ENCODE measurements at regions not wholly inside any gene's neighbourhood (a gene's known extent, or its start where the extent isn't known, plus 50 kb on each side); places are given as distances from the start of the nearest gene placed in this dataset.

DNA sequence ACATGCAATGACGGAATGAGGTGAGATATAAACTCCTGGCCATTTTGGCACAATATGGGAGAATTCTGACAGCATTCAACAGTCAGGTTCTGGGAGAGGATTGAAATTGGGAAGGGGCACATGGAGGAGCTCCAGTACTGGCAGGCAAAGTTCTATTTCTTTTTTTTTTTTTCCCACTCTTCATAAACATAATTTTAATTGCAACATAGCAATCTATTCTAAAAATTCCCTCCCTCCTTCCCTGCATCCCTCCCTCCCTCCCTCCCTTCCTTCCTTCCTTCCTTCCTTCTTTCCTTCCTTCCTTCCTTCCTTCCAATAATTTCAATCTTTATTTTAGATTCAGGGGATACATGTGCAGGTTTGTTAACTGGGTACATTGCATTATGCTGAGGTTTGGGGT is 93.2 kb downstream of the PTCSC3 start:
- DNase-seq: no peak

DNA sequence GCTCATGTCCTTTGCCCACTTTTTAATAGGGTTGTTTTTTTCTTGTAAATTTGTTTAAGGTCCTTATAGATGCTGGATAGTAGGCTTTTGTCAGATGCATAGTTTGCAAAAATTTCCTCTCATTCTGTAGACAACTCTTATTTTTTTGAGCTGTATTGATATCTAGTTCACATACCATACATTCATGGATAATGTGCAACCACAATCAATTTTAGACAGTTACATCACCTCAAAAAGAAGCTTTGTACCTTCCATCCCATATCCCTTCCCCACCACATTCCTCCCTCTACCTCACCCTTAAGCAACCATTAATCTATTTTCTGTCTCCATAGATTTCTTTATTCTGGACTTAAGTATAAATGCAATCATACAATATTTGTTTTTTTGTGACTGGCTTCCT is 98.4 kb downstream of the PTCSC3 start:
- no peak for DNase-seq

DNA sequence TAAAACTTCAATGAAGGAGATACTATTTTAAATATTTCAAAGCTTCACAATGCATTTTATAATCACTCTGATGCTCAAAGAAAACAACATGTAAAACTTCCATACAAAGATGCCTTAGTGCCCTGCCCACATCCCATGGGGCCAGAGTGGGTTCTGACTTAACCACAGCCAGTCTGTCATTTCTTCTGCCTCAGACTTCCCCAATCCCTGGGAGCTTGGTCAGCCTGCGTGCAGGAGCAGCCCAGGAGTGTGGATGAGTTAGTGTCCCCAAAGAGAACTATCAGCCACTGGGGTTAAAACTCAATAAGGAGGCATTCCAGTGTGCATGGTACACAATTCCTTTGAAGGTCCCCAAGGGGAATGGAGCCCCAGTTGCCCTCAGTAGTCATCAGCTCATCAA is 100.3 kb downstream of the PTCSC3 start:
- DNase-seq: no peak

DNA sequence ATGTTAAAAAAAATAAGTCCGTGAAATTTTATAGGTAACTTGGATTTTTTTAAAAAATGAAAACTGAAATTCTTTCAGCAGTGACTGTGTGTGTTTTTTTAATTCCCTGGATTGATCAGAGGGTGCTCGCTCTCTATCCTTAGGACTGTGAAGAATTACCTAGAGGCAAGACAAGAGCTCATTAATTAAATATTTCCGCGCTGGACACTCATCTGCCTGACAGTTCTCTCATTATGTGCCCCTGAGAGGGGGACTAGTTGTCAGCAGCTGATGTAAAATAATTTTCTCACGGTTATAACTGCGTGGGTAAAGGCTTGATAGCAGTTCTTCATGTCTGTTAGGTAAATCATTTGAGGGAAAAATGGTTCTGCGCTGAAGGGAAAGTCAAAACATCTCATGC is 101.3 kb downstream of the PTCSC3 start:
- no peak for DNase-seq

DNA sequence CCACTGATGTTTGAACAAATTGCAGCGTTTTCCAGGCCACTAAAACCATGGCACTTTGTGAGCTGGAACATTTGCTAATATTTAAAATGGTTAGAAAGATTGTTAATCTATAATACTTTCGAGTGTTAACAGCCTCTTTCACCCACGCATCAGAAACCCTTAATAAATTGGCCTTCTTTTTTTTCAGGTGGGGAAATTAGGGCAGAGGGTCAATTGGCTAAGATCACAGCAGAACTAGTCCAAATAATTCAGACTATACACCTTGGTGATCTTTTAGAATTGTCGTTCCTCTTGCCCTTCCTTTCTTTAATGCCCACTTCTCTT is 105.8 kb downstream of the PTCSC3 start:
- no peak for DNase-seq

DNA sequence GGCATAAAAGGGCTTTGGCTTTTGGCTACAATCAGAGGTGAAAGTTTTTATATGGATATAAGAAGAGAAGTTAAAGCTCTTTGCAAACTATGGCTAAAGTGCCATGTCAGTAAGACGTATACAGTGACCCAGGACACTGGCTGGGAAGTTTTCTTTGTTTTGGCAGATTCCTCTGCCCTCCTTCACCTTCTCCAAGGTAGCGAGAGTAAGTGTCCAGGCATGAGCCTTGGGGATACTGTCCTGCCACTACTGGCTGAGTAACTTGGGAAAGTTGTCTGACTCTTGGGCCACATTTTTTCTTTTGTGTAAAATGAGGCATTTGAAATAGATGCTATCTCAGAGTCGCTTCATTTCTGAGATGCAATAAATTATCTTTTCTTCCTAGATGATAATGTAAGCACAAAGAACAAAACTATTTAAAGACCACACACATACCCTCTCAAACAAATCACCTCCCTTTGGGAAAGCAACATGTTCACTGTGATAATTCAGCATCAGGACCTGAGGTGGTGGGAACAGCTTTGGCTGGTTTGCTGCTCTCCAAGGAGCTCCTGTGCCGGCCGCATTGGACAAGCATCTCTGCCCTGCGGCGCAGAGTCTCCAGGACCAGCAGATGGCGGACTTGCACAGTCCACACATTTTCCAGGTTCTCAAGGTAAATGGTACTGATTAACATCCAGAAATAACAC is 106.3 kb downstream of the PTCSC3 start:
- peak in 1 of 2 donors; percentile 2 for DNase-seq

DNA sequence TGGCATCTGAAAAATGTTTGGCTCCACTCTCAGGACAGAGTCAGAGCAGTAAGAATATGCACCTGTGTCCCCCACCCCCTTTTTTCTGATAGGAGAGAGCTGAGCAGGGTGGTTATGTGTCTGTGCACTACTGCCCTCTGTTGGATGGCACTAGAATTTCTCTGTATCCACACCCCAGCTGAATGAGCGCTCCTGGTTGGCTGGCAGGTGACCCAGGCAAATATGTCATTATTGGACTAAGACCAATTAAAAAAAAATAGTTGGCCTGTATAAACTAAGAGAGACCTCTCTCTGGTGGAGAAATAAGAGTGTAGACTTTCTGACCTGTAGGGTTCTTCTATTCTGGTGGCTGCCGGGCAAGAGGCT is 107.0 kb downstream of the PTCSC3 start:
- peak; percentile 12 to 34 for DNase-seq

DNA sequence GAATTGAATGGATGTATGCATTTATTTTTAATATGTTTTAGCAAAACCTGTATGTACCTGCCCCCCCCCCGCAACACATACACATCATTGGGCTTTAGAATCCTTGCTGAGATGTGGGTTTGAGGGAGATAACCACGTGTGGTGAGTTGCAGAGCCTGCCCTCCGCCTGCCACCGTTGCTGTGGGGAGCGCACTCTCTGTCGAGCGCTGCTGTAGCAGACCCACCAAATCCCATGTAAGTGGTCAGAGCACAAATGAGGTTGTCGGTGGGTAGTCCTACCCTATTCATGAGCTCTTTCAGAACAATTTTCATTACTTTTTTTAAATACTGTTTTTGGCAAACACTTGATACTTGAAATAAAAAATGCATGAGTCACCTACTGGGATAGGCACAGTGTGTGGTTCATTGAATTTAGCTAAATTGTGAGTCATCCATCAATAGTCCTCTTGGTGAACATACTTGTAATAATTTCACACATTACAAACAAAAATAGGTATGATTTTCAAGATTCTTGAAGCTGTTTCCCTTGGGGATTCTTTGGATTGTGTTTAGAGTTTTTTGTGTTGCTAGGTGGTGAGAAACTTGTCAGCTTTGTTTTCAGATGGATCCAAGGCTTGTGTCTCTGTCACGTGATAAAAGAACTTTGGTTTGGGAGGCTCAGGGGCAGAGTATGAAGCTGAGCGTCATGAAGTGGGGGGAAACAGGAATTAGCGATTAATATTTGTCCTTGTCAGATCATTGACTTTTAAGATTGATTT is 107.6 kb downstream of the PTCSC3 start:
- DNase-seq: no peak

DNA sequence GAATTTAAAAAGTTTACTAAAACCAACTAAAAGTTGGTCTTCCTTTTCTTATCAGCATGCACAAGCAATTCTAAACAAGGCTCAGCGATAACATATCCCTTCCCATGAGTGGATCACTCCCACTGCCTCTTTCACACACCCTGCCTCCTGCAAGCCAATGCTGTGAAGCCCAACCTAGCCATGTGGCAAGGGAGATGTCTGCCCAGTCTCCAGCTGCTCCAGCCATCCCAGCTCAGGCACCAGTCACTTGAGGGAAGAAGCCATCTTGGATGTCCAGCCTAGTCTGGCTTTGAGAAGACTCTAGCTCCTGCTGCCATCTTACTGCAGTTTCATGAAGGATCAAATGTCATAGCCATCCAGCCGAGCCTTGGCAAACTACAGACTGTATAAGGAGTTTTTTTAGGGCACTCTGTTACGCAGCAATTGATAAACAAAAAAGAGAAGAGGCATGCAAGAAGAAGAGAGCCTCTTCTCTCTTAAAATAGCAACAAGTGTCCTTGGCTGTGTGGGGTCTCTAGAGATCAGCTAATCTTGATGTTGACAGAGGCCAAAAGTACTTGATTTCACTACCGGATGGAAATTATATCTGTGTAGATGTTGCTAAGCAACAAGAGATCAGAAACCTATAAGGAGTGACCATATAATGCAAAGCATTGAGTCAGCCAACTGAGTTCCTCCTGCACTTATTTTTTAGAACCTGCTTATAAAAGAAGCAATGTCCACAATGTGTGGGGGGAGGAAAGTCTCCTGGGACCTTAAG is 108.9 kb downstream of the PTCSC3 start:
- DNase-seq: no peak

DNA sequence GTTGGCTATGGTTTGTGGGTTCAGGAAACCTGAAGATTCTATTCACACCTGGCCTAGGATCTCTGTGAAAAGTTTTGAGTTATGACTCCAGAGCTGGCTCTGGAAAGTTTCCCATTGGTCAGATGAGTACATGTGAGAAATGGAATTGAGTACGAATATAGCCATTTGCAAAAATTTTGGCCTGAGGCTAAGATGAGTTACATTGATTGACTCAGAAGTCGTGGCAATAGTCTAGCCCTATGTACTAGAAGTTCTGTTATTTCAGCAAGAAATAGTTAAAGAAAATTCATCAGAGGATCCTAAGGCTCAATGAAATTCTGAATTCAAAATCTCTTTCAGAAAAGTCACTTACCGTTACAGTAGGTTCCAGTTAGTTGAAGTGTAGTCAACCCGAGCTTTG is 109.9 kb downstream of the PTCSC3 start:
- DNase-seq: no peak

DNA sequence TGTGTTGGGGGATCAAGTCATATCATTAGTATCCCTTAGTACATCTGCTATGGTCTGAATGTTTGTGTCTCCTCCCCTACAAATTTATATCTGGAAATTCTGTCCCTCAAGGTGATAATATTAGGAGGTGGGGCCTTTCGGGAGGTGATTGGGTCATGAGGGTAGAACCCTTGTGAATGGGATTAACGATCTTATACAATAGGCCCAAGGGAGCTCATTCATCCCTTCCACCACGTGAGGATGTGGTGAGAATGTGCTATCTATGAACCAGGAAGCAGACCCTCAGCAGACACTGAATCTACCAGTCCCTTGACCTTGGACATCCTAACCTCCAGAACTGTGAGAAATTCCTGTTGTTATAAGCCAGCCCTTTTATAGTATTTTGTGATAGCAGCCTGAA is 110.7 kb downstream of the PTCSC3 start:
- no peak for DNase-seq

DNA sequence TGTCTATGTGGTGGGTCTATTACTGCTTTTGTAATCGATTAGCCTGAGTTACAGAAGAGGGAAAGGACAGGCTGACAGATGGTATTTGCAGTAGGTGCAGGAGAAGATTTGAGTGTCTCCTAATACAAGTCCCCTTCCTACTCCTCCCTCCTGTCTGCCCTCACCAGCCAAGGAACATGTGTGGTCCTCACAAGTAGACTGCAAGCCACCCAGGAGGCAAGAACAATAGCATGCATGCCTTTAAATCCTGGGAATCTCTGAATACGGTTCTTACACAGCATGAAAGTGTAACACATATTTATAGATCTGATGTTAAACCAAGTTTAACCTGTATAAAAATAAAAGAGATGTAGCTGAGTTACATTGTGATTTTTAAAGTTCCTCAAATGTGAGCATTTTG is 117.0 kb downstream of the PTCSC3 start:
- DNase-seq: no peak

DNA sequence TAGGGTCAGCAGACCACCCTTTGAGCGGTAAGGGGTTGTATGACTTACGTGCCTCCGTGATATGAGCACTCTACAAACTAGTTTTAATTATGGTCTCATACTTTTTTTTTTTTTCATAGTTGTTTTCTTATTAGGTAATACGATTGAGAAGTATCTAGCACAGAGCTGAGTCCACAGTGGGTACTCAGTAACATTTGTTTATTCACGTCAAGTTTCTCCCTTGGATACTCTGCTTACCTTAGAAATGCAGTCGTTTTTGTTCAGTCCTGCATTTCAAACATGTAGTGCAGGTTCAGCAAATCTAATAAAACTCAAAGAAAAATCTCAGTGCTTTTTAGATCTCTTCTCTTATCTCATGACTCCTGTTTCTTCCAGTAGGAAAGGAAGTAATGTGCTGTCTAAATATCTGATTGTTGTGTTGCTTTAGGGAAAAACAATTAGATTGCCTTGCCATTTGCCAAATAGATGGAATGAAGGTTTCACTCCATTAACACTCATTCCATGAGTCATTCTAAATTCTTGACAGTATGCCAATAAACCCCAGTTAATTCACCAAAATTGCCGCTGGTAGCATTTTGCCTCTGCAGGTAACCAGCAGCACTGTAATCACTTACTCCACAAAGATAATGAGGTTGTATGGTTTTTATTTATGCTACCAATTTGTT is 118.9 kb downstream of the PTCSC3 start:
- no peak for DNase-seq

DNA sequence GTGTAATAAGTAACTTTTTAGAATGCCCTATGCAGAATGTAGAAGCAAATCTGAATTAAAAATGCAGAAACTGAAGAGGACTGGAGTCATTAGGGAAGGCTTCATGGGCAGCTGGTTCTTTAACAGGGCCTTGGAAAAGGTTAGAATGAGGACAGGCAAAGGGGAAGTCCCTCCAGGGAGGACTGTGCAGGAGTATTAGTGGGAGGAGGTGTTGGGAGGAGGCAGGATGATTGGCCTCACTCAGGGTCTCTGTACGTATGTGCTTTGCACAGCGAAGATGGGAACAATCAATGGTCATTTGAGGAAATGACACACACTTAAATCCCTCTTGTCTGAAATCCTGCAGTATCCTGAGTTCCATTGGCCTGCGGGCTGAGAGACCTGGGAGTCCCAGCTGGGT is 119.7 kb downstream of the PTCSC3 start:
- no peak for DNase-seq

DNA sequence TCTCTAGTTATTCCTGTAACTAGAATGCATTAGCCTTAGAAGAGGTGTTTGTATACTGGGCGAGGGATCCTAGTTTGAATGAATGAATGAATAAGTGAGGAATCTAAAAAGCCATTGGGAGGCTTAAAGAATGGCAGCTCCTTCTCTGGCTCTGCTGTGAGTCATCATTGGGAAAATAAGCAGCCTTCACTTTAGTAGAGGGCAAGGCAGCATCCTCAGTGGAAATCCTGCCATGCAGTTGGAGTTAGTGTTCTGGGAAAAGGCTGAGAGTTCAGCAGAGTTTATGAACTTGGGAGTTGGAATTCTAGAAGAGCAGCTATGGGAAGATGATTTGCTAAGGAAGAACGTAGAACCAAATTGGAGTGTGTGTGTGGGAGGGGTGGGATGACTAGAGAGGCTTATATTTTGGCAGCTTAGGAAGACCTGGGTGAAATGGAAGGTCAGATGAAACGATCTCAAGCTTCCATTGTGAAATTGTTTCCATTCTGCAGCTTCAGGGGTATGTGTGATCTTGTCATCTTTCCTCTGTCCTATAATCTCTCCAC is 120.8 kb downstream of the PTCSC3 start:
- no peak for DNase-seq

DNA sequence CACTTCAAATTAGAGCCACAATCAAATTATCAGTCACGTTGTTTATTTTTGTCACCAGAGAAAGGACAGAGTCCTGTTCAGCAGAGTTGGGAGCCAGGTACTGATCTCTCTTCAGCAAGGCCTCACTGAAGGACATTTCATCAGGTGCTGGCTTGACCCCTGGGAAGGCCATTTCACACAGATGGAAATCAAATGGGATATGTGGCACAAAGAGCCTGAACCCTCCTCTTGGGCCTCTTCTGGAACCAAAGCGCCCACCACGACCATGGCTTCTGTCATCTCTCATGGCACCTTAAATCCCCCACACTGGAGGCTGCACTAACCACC is 121.5 kb downstream of the PTCSC3 start:
- no peak for DNase-seq

DNA sequence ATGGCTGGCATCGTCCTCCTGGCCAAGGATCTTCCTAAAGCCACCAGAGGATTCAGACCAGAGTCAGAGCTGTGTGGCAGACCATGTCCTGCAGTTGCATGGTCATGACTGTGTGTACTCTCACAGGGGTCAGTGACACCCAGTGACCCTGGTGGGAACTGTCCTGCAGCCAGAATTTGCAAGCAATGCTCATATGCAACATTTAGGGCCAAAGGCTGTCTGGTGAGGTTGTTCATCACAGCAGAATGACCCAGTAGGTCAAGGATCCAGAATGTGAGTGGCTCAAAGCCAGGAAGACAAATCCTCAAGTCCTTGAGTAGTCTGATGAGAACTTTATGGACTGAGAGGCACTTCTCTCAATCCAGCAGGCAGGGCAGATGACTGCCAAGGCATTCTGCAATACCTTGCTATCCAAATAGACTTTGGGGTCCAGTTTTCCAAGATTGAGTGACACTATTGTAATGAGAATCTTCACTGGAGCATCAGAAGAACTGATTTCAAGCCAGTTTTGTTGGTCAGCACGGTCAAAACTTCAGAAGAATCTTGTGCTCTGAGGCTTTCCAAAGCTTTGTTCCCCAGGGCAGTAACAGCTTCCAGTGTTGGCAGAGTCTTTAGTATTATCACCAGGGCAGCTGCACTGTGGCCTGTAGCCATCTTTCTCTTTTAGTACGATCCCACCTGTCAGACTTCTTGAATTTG is 122.0 kb downstream of the PTCSC3 start:
- no peak for DNase-seq

DNA sequence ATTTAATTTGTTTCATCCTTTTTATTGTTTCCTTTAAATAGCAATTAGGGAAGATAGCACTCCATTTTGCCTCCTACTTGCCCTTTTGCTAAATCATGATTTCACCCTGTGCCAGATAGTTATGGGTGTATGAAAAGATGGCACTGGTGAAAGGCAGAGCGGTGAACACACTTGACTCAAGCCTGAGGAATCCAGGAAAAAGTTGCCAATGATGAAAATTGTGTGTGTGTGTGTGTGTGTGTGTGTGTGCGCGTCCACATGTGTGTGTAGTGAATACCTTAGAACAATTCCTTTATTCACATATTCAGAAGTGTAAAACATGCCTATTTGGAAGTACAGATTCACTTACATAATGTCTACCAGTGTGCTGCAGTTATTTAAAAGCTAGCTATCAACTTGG is 123.8 kb downstream of the PTCSC3 start:
- no peak for DNase-seq

DNA sequence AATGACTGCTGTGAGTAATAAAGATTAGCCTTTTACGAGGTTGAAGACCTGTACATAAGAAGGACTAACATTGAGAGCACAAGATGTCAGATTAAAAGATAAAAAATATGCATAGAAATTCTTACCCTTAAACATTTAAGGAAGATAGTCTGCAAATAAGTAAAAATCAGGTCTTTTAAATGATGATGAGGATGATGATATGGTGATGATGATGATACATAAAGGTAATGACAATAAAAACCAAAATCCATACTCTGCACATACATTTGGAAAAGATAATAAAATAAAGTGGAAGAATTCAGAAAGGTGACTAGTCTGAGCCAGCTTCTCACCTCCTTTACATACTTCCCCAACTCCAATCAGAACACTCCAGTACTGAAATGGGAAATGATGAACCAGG is 124.5 kb downstream of the PTCSC3 start:
- no peak for DNase-seq

DNA sequence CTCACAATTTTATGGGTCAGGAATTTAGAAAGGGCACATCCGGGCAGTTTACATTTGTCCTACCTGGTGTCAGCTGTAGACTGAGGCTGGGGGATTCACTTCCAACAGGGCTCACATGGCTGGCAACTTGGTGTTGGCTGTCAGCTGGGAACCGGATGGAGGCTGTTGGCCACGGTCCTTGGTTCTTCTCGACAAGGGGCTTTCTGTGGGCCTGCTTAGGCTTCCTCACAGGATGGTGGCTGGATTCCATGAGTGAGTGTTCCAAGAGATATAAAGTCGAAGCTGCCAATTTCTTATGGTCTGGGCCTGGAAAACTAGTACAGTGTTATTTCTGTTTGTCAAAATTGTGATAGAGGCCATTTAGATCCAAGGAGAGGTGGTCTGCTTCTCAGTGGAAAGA is 127.9 kb downstream of the PTCSC3 start:
- no peak for DNase-seq

DNA sequence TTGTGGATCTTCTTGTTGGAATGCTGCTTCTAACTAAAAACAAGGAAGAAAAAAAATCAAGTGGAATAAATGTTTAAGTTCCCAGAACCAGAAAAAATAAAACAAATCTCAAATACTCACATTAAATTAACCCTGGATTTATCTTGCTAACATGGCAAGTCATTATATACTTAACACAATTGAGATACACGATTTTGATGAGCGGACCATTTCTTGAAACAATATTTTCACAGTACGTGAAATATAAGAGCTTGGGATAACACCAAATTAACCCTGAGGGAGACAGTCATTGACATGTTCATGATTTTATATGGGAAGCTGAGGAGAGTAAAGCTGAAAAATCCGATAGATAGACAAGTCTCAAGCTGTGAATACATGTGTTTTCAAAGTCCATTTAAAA is 128.6 kb downstream of the PTCSC3 start:
- no peak for DNase-seq

DNA sequence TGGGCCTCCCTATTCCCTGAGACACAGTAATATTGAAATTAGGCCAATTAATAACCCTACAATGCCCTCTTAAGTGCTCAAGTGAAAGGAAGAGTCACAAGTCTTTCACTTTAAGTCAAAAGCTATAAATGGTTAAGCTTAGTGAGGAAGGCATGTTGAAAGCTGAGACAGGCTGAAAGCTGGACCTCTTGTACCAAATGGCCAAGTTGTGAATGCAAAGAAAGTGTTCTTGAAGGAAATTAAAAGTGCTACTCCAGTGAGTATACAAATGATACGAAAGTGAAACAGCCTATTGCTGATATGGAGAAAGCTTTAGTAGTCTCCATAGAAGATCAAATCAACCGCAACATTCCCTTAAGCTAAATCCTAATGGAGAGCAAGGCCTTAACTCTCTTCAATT is 140.8 kb downstream of the PTCSC3 start:
- DNase-seq: no peak

DNA sequence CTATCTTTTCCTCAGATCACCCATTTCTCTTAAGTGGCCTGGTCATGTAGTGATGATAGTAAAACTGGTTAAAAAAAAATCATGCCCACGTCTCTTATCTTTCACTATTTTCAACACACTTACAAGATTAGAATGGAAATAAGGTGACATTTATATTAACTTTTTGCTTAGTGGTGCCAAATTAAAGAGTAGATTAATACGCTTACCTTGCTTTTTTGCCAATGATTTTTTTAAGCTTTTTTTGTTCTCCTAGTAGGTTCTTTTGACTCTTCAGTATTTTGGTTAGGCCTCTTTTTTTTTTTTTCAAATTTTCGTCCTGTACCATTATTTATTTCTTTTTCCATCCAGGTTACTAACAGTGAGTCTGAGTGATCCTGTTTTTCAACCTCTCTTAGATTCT is 147.9 kb downstream of the PTCSC3 start:
- no peak for DNase-seq
